B cell (primary cell): ENCODE measurements at regions not wholly inside any gene's neighbourhood (a gene's known extent, or its start where the extent isn't known, plus 50 kb on each side); places are given as distances from the start of the nearest gene placed in this dataset.

Experiments used
- CTCF ChIP-seq: fragments of 200-600 bp; IDR thresholded peaks from one replicate; pipeline ENCODE4 v1.8.0; 2022; ENCODE audit warnings: antibody characterized with exemption, mild to moderate bottlenecking
- EZH2 ChIP-seq: IDR thresholded peaks from 2 replicates; pipeline ENCODE4 v1.6.1; 2012; ENCODE audit warnings: borderline replicate concordance, low read depth, mild to moderate bottlenecking, moderate library complexity, low read length; ENCODE audit not compliant: insufficient read depth, poor library complexity, severe bottlenecking

- TF ChIP-seq EZH2: no peak
- TF ChIP-seq CTCF: no peak
These were observed 958.5 kb downstream of the DTWD2 start for GRCh38 chr5:118029807-118030206.
